HG03442 (cell line): ENCODE measurements at regions not wholly inside any gene's neighbourhood (a gene's known extent, or its start where the extent isn't known, plus 50 kb on each side); places are given as distances from the start of the nearest gene placed in this dataset.
"Not testable (repeated sequence)": the region's sequence is repeated elsewhere in the genome, so short reads cannot be mapped to it uniquely, and the experiment has no call there.

Experiments
- ATAC-seq: cut with Tn5 transposase; IDR thresholded peaks from one replicate; pipeline ENCODE4 v1.9.1; 2021; ENCODE audit warnings: mild to moderate bottlenecking, moderate library complexity; ENCODE audit not compliant: unreplicated experiment

GRCh38 chr11:29119116-29119515 is 897.7 kb downstream of the KCNA4 start:
- no peak for ATAC-seq

DNA sequence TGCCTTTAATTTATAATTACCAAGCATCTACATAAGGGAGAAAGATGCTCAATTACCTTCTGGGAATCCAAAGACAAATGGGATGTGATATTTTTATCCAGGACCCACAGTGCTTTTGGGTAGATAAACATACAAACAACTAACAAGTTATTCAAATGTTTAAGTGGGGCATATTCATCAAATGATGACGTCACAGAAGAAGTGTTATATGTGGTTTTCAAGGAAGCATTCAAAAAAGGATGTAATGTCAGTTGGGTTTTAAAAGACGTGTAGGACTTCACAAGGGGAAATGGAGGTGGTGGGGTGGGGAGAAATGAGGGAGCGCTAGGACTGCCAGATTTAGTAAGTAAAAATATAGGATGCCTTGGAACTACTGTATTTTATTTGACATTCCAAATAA is 915.9 kb downstream of the KCNA4 start:
- no peak for ATAC-seq

- no peak for ATAC-seq
Observed at GRCh38 chr11:29095821-29096220, 921.0 kb downstream of the KCNA4 start.

DNA sequence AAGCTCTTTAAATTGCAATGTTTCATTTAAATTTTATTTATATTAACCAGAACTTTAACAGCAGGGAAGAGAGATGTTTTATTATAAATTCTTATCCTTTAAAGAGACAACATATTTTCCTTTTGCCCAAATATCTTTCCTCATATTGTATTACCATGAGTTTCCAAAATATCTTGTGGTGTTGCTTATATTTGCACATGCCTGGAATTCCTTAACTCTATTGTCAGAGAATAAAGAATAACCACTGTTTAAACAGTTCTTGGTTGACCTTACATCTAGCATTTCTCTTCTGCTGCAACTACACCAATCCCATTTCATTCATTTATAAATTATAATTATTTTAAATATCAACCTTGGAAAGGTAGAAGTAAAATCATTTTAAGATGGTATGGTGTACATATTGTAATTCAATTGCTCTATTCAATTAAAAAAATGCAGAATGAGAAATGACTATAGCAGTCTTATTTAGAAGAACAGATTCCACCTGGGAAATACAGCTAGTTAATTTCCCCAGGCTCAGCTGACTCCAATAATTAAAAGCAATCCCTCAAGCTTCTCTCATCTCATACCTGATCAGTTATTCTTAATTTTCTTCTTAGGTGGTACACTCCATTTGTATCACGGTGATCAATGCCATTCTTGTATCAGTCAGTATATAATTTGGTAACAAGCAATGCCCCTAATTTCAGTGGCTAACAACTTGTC is 923.3 kb downstream of the KCNA4 start:
- ATAC-seq, result no peak

DNA sequence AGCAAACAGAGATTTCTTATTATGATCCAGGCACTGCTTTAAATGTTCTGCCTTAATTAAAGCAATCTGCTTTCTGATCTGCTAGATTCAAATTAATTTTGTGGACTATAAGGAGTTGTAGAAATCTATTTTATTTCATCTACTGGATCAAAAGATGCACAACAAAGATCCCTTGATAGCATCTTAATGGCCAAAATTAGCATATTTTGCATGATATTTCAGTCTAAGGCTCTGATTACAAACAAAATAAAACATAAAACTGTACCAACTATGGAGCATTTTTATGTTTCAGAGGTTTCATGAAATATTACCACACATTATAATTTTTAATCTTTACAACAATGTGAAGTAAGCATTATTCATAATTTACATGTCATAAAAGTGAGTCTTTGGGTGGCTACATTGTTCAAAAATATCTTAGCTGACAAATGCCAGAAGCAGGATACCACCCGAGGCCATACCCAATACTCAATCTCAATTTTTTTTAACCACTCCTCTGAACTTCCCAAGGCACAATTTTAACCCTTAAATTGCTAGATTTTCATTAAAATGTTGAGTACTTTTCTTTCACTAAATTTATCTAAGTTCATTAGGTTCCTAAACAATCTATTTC is 929.5 kb downstream of the KCNA4 start:
- ATAC-seq, result no peak

GRCh38 chr11:29075726-29076125 is 941.1 kb downstream of the KCNA4 start:
- ATAC-seq, result no peak

DNA sequence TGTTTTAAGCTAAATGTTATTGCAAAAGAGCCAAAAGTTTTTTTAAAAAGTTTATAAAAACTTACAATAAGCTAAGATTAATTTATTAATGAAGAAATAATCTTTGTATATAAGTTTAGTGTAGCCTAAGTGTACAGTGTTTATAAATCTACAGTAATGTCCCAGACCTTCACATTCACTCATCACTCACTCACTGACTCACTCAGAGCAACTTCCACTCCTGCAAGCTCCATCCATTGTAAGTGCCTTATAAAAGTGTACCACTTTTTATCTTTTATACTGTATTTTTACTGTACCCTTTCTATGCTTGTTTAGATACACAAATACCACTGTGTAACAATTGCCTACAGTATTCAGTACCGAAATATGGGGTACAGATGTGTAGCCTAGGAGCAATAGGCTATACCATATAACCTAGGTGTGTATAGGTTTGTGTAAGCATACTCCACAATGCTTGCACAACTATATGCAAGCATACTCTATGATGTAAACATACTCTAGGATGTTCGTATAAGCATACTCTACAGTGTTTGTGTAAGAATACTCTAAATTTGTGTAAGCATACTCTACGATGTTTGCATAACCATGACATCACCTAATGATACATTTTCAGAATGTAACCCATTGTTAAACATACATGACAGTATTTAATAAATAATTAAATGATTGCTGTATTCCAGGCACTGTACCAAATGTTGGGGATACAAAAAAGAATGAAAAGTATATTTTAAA is 953.0 kb downstream of the KCNA4 start:
- no peak for ATAC-seq

DNA sequence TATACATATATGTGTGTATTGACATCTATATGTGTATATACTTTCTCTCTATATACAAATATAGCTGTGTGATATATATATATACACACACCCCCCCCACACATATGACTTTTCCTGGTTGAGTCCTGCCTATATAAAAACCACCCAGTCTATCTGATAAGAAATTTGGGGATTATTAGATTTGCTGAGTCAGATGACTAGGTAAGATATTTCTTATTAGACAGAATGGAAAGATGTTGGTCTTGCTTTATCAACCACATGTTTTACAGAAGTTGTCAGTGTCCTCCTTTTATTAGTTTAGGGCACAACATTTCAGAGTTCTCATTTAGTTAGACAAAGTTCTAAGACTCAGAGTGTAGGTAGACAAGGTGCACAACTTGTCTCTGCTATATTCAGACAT is 953.3 kb downstream of the METTL15 start:
- no peak for ATAC-seq

DNA sequence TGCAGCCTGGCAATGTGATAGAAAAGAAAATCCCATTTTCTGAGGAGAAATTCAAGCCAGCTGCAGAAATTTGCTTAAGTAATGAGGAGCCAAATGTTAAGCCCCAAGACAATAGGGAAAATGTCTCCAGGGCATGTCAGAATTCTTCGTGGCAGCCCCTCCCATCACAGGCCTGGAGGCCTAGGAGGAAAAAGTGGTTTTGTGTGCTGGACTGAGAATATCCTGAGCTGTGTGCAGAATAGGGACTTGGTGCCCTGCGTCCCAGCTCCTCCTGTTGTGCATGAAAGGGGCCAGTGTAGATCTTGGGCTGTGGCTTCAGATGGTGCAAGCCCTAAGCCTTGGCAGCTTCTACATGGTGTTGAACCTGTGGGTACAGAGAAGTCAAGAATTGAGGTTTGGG is 948.3 kb downstream of the METTL15 start:
- not testable (repeated sequence) for ATAC-seq

- no peak for ATAC-seq
Observed at GRCh38 chr11:29051935-29052334, 943.7 kb downstream of the METTL15 start.

DNA sequence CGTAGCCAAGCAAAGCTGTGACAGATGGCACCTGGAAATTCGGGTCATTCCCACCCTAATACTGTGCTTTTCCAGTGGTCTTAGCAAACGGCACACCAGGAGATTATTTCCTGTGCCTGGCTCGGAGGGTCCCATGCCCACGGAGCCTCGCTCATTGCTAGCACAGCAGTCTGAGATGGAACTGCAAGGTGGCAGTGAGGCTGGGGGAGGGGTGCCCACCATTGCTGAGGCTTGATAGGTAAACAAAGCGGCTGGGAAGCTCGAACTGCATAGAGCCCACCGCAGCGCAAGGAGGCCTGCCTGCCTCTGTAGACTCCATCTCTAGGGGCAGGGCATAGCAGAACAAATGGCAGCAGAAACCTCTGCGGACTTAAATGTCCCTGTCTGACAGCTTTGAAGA is 942.8 kb downstream of the METTL15 start:
- not testable (repeated sequence) for ATAC-seq

DNA sequence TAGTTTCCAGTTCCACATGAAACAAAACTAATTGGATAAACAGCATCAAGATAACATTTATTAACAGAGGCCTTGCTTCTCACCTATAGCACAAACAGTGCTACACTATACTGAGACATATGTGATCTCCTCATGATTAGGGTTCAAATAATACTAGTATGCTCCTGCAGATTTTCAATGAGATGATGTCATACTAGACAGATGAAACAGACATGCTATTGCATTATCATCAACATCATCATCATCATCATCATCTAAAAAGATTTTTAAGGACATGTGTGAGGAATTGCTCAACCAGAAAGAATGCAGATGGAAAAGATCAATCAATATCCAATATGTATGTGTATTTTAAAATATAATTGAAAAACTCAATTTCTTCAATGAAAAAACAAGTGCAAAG is 932.3 kb downstream of the METTL15 start:
- ATAC-seq, result no peak

DNA sequence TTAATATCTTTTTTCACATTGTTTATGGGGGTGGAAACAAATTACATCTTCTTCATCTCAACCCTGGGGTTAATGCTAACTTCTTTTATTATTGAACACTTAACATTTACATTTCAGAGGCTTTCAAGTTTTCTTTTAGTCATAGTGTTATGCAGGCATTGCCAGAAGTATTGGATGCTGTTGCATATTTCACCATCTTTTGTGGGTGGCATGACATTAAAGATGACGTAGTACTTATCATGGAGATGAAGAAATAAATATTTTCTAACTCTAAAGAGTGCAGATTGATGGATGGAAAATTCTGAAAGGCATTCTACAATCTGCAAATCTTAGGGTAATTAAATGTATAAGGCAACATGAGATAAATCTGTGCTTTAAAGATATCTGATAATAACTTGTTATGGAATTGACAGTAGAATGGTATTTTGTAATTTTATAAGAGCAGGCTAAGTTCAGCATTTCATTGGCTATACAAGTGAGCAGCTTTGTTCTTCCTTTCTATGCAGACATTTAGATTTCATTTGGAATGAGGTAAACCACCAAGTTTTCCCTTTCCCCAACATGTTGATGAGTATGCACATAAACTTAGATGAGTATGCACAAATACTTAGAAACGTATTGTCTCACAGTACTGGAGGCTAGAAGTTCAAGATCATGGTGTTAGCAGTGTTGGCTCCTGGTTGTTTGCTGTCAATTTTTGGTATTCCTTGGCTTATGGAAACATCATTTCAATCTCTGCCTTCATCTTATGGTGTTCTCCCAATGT is 924.4 kb downstream of the METTL15 start:
- no peak for ATAC-seq

DNA sequence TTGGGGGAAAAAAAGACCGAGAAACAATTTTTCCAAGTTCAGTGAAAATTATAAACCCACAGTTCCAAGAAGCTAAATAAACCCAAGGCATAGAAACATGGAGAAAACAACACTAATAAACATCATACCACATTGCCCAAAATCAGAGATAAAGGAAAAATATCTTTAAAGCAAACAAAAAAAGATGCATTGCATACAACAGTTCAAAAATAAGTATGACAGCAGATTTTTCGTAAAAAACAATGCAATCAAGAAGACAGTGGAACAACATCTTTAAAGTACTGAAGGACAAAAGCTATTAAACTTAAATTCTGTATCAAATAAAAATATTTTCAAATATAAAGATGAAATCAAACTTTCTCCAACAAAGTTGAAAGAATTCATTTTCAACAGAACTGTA is 921.3 kb downstream of the METTL15 start:
- ATAC-seq, result no peak

DNA sequence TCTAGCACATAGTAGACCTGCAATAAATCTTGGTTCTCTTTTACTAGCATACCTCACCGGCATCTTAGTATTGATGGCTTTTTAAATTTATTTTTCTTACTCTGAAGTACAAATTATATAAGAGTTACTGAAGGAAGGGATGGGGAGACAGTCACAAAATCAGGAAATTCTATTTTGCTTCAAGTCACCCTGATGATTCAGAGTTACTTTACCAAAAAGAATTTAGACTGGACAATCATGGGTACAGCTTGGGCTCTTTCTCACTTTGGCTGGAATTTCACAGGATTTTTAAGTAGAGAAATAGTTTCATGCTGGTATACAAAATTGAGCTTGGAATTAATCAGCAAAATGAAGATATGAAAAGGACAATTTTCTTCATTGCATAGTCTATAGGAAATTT is 919.2 kb downstream of the METTL15 start:
- no peak for ATAC-seq

DNA sequence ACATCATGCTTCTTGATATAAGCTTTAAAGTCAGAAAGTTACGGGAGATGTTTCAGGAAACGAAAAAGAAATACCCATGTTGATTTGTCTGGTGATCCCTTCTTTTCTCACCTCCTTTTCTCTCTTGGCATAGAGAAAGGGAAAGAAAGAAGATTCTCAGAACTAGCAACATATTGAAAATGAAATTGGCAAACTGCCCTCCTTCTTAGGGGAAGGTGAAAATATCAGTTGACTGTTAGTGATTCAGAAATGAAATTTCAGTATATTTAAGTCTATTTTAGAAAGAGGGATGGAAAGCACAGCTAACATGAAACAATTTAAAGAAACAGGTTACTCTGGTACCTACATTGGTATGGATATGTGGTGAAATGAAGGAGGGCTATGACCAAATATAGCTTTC is 918.1 kb downstream of the METTL15 start:
- ATAC-seq, result no peak

GRCh38 chr11:29025001-29025400 is 916.8 kb downstream of the METTL15 start:
- ATAC-seq, result no peak

DNA sequence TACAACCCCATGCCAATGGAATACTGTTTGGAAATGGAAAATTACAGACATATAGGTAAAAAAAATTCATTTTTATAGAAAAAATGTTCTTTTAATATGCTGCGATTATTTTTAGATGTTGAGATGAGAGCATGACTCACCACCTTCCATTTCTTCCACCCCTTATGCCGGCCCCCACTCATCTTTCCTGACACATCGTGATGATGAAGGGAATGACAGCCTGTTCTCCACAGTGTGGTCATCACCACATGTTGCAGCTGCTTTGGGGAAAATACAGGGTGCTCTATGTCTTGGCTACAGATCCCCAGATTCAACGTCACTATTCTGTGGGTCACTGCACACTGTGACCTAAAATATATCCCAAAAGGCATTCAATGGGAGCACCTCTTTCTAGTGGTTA is 916.2 kb downstream of the METTL15 start:
- ATAC-seq, result no peak

DNA sequence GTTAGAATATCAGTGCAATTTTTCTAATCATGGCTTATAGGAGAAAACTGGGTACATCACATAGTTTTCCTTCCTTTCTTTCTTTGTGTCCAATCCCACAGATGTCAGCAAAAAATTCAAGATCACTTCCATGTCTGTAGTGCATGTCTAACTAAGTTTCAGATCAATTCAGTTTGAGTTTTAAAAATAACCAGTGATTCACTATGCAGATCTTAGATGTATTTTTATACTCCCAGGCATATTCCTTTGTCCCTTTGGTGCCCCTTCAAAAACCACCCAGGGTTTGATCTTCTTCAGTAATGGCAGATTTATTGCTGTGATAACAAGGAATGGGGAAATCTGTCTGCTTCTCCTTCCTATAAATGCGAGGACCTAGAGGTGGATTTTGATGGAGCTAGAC is 915.6 kb downstream of the METTL15 start:
- ATAC-seq, result no peak

DNA sequence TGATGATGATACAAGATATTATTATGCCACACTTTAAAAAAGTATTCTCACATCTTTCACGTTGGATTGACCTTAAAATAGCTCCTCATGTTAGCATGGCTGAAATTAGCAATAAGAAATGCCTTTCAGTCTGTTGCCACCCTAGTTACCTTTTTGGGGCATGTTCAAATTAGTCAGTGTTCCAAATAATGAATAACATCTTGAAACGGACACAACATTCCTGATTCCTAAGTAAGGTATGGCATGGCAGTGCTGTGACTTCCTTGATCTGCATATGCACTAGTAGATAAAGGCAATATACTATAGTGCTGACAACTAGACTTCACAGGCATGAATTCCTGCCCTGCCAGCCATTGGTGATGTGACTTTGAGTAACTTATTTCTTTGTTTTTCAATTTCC is 914.5 kb downstream of the METTL15 start:
- no peak for ATAC-seq

DNA sequence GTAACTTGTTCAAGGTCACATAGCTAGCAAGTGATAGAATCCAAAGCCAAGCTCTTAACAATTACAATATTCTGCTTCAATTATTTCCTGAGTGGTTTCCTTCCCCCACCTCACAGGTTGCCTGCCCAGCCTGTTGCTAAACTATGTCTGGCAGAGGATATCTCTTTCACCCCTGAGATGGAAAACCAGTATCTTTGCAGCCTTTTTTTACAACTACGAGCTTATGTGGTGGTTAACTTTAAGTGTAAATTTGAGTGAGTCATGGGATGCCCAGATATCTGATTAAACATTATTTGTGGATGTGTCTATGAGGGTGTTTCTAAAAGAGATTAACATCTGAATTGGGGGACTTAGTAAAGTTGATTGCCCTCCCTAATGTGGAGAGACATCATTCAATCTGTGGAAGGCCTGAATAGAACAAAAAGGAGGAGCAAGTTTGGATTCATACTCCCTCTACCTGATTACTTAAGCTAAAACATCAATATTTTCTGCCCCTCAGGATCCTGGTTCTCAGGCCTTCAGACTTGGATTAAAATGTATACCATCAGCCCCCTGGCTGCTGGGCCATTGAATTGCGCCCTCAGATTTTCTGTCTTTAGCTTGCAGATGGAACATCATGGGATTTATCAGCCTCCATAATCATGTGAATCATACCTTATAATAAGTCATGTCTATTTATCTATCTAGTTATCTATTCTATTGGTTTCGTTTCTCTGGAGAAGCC is 911.9 kb downstream of the METTL15 start:
- no peak for ATAC-seq
